Stimulated activated CD4-positive, alpha-beta T cell treated with anti-CD3 and anti-CD28 coated beads, Interleukin-2, amount 100 ng/mL, for 4 hours (primary cell): ENCODE measurements at regions not wholly inside any gene's neighbourhood (a gene's known extent, or its start where the extent isn't known, plus 50 kb on each side); places are given as distances from the start of the nearest gene placed in this dataset.

Source experiments
- DNase-seq: peaks from one replicate; pipeline ENCODE4 v3.0.0-alpha.2; 2020; ENCODE audit warnings: low read depth

DNA sequence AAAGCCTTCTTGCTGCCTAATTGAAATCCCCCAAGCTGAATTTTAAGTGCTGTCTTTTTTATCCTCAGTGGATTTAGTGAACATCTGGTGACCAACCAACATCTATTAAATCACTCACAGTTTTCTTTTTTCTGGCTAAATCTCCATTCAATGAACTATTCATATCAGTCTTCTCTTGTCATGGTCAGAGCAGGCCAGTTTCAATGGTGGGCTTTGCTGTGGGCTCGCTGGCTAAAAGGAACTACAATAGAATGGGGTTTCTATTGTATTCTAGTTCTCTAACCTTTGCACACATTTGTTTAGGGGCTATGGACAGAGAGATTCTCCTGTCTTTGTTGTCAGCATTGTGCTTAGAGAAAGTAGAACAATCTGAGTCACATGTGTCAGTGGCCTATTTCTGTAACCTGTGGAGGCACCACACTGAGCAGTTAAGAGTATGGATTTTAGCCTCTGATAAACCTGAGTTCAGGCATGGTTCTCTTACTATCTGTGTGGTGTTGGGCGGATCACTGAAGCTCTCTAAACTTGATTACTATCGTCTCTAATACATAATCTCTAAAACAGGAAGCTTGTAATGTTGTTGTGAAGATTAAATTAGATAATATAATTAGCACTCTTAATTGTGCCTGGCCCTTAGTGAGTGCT, 94.2 kb upstream of the CADM1 start:
- no peak for DNase-seq

DNA sequence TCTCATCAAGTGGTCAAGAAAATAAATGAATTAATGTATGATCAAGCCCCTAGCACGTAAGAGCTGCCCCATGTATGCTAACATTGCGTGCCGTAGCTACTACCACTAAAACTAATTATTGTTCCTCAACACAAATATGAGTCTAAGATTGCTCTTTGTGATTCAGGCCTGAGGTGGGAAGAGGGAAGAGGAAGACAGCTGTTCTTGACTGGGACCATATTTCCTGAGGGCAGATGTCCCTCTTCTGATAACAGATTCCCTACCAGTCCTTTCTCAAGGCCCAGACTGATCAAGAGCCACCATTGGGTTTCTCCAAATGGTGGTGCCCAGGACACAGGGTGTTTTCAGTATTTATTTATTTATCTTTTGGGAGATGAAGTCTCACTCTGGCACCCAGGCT, 87.2 kb upstream of the CADM1 start:
- DNase-seq: no peak

DNA sequence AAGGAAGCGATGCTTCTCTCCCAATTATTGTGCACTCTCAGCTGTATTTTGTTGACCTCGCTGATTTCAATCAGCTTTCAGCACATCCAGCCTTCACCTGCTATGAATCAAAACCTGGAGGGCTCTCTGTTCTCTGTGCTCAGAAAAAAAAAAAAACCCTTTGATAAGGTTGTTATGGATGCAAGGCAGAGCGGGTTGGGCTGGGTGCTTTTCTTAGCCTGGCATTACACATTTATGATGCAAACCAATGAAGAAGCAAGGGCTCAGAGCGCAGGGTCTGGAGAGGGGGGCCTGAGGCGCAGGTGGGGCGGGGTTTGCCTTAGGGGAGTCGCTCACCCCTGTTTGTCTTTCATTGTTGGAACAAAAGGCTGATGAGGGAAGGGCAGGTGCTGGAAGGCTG, 86.0 kb upstream of the CADM1 start:
- no peak for DNase-seq

DNA sequence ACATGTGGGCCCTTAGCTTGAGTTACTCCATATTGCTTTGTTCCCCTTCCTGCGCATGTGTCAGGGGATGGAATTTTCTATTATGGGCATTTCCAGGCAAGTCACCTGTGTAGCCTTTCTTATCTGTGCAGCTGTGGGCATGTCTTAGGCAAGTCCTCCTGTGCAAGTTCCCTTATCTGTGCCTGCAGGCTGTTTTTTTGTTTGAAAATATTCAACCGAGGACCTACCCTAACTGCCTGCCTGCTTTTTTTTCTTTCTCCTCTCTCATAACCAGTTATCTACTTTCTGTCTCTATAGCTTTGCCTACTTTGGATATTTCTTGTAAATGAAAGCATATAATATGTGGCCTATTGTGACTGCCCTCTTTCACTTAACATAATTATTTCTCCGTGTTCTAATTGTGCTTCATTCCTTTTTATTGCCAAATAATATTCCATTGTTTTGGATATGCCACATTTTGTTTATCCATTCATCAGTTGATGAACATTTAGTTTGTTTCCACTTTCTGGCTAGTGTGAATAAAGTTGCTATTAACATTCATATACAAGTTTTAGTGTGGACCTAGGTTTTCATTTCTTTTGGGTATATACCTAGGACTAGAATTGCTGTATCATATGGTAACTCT, 83.6 kb upstream of the CADM1 start:
- DNase-seq: no peak

DNA sequence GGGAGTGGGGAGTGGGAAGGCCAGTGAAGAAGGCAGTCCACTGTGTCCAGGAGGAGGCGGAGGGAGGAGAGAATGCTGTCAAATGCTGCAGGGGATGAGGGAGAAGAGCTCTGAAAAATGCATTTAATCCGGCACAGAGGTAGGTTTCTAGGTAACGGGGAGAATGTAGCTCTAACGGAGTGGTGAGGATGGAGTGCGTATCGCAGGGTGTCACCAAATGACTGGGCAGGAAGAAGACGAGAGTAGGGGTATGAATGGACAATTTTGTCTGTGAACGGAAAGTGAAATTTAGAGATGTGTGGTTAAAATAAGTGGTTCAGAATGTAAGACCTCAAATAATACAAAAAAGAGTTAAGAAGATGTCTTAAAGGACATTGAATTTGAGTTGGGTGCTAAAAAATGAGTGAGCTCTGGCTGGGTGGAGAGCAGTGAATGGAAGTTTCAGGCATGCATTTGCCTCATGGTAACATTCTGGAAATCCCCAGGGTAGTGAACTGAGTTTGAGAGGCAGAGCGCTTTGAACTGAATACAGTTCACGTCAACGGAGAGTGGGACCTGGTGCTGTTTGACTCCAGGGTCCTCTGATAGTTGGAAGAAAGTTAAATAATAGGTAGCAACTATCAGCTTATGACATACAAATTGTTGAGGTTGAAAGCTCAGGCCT, 81.3 kb upstream of the CADM1 start:
- no peak for DNase-seq

DNA sequence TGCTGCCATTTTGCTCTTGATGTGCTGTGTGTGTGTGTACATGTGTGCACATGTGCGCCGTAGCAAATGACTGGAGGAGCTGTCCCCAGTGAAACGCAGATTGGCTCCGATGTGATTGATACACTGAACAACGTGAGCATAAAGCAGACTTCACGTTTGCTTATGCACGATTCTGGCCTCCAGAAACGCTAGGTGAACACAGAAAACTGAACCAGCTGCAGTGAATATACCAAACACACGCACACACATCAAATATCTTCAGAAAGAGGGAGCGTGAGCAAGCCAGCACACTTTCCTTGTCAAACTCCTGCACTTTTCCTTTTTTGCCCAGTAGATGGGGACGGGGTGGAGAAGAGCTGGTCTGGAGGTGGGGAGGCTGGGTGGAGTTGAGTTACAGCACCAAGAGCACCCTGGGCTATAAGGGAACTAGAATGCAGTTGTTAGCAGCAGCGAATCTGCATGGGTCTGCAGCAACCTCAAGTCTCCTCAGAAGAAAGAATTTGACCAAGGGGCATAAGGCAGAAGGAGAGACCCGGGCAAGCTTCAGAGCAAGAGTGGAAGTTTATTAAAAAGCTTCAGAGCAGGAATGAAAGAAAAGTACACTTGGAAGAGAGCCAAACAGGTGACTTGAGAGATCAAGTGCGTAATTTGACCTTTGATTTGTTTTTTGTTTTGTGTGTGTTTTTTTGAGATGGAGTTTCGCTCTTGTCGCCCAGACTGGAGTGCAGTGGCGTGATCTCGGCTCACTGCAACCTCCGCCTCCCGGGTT, 77.8 kb upstream of the CADM1 start:
- DNase-seq: no peak

DNA sequence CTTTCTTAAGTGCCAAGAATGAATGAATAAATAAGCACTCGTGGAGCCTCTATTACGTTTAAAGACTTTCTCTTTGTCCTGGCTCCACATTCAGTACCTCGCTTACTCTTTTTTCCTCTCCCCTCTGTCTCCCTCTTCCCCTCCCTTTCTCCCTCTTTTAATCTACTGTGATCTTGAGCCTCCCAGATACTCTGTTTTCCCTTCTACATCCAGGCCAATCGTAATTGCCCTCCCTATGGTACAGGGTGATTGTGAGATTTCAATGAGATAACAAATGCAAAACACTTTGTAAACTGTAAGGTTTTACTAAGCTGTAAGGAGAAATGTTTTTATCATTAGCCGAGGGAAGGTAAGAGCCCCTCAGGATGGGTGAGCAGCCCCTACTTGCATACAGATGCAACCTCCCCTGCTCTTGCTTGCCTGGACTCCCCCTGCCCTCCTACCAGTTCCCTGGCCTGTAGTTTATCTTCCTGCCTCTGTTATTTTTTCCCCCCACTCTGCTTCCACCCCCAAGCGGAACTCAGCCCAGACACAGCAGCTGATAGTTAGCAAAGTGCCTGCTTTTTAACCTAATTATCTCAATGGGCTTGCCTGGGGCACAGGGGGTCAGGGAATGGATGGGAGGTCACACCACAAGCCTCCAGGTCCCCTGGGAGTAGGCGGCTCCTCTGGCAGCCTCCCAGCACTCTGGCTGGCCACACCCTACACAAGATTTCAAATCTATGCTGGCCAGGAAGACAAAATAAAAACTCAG, 76.9 kb upstream of the CADM1 start:
- no peak for DNase-seq

DNA sequence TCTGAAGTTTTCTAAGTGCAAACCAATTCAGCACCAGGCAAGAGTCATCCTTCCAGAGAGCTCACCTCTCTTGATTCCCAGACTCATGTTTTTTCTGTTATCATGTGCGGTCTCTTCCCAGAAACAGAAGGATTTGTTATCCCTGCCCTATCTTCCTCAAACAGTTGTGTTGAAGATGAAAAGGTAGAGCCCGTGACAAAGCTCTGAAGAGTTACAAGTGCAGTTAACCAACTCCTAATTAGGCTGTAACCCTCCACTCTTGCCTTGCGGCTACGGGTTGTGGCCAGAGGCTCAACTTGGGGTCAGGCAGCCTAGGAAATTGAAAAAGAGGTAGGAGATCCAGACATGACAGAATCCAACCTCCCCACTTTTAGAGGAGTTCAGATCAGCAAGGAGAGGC, 76.2 kb upstream of the CADM1 start:
- no peak for DNase-seq

DNA sequence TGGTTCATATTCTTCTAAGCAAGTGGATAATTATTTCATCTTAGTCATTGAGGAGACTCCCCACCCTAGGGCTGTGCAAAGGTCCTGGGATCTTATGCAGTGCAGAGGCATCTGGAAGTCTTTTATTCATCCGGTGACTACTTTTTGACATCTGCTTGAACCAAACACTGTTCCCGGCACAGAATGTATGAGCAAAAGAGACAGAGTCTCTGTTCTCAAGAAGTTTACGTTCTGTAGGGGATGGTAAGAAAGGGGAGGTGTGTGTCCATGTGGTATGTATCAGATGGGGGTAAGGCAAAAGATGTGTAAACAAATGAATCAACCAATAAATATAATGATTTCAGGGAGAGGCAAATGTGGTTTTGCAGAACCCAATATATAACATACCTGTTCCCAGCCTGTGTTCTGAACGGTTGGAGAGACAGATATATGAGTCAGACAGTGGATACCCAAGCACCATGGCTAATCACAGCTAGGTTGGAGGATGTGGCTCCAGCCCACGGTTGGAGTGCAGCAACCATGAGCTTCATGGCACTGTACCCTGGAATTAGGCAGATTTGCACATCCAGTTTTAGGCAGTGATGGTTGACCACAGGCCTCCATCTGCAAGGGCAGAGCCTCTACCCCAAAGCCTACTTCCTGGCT, 75.1 kb upstream of the CADM1 start:
- no peak for DNase-seq

DNA sequence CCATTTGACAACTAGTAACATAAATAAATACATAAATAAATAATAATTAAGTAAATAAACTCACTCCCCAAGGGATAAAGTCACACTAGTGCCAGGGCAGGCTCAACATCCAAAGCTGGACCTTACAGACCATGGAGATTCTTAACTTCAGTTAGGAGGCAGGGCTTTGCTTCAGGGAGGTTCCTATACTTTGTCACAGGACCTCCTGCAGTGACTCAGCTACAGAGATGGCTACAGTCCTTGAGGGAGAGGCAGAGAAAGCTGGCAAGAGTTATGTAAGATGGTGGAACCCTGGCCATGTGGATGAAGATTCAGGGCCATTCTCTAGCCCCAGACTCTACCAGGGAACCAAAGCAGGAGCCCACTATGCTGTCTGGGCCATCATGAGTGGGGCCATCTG, 74.1 kb upstream of the CADM1 start:
- no peak for DNase-seq

DNA sequence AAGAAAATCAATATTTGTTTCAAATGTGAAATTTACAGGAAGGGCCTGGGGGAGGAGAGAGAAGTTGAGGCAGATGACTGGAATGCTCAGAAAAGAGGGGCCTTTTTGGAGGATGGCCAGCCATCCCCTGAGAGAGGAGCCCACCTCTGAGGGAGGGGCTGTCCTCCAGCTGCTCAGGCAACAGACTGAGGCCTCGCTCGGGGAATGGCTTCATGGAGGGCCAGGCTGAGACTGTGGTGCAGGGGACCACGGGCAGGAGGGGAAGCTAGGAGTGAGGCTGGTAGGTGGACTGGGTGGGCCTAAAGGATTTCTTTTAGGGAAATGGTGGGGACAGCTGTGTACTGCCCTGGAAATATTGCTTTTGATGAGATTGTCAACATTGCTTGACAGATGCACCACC, 73.5 kb upstream of the CADM1 start:
- no peak for DNase-seq

DNA sequence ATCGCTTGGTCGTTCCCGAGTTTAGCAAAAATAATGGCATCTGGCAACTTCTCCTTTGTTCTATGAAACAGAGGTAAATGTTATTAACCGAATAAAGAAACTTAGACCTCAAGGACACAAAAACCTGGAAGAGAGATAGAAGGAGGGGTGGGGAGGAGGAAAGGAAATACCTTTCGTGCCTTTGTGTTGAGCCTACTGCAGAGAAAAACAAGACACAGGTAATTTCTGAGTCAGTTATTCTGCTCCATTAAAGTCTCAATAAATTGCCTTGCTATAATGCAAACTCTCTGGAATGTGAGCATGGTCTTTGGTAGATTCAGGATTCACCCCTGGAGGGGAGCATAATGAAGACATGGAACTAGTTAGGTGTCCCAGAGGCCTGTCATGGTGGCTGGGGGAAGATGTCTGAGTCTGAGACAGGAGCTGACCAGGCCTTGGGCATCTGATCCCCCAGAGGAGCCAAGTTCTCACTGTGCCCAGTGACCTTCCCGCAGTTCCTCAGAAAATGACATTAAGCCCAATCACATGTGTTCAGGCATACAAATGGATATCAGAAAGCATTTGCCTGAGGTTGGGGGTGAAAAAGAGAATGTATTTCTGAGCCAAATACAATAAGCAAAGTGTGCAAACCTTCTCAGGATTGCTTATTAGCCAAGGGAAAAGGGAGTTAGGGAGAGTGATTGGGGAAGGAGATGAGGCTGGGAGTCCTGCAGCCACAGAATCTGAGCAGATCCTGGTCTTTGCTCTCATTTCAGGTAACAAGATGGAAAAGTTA, 72.6 kb upstream of the CADM1 start:
- DNase-seq: no peak

DNA sequence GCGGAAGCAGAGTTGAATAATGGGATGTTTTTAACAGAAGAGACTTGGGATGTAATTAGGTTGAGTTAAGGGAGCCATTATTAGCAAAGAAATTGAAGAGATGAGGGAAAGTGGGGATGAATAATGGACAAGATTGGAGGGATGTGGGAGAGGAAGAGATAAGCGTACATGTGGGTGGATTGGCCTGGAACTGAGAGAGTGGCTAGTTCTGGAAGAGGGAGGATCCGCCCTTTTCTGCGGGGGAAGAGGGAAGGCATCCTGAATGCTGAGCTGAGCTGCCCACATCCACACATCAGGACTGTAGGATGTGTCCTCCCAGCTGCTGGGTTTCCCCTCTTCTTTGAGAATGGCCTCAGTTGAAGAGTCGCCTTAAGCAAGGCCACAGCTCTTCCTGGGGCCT, 68.3 kb upstream of the CADM1 start:
- DNase-seq: no peak

DNA sequence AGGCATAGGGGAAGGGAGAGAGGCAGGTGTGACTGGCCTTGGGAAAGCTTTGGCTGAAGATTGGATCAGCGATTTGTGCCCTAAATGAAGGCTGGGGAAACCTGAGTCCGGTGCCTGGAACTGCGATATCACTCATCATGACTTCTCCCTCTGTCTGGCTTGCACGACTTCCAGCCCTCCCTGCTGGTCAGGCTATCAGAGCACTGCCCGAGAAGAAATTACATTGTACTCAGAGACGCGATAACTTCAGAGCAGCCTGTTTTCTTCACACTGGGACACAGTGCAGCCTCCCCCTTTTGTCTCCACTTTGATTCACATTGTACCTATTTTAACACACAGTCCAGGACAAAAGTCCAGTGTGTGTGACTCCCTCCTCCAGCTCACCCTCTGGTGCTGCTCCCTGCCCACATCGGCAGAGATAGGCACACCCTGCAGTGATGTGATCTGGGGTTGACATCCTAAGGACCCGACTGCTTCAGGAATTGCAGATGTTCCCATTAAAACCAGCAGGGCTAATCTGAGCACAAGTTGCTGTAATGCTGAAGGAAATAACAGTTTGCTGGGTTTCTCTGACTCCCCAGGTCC, 62.1 kb upstream of the CADM1 start:
- no peak for DNase-seq

DNA sequence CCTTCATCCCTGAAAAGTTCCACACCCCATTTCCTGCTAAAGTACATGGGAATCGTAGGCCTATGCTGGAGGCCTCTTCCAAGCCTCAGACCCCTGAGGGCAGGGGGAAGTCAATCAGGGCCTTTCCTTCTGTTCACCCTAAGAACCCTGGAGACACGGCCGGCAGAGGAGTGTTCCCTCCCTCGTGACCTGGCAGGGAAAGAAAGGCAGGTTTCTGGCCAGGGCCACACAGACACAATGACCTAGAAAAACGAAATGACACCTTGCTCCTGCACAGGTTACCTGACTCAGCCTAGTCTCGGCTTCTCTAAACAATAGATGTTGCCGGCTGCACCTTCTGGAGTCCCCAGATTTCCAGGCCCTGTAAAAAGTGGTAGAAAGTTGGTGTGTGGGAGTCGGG, 60.6 kb upstream of the CADM1 start:
- DNase-seq: no peak

DNA sequence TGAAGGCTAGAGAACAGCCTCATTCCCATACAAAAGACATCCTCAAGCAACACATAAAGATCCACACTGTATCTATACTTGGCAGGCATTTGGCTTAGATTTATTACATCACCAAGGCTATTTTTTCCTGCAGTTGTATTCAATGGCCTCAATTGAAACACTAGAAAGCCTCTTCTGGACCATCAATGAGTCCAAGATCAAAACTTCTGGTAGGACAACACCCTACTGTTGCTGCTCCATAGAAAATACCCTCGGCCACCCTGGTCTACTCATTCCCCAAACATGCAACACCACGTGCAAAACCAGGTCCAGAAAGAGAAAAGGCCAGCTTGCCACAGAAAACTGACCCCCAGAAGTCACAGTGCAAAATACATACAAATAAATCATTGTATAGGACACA, 56.9 kb upstream of the CADM1 start:
- no peak for DNase-seq

DNA sequence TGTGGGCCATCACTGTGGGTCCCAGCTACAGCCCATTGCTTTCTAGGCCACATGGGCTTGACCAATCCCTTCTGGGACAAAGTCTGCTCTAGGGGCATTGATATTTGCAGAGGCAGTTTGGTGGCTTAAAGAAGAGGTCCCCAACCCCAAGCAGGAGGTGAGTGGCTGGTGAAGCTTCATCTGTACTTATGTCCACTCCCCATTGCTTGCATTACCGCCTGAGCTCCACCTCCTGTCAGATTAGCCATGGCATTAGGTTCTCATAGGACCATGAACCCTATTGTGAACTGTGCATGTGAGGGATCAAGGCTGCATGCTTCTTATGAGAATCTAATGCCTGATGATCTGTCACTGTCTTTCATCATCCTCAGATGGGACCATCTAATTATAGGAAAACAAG, 54.4 kb upstream of the CADM1 start:
- no peak for DNase-seq

DNA sequence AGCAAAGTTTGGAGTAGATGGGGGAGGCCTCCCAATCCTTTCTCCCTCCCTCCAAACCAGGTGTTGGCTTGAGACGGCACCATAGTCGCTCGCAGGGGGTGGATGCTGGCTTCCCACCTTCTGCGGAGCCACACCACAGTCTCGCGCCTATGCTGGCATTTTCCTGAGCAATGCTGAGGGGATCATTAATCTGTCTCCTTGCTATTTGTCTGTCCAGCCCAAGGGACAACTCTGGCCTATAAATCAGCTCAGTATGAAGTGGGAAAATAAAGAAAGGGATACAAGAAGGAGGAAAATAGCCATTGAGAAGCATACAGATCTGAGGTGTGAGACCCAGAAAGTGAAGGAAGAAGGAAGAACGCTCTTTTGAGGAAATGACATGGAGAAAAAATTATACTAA, 53.5 kb upstream of the CADM1 start:
- no peak for DNase-seq

DNA sequence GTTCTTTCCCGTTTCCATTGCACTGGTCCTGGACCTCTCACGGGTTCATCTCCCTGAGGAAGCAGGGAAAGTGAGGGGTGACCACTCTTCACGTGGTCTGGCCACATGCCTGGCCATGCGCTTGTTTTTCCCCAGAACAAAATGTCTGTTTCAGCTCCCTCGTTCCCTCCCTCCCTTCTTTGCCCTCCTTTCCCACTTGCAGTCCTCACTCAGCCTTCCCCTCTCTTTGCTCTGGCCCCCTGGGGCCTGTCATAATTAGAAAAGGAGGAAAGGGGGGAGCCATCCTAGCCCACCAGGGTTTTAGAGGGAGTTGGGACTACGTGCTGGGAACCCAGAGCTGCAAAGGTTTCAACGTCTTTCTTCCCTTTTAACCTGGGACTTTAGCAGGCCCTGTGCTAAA, 52.8 kb upstream of the CADM1 start:
- no peak for DNase-seq

DNA sequence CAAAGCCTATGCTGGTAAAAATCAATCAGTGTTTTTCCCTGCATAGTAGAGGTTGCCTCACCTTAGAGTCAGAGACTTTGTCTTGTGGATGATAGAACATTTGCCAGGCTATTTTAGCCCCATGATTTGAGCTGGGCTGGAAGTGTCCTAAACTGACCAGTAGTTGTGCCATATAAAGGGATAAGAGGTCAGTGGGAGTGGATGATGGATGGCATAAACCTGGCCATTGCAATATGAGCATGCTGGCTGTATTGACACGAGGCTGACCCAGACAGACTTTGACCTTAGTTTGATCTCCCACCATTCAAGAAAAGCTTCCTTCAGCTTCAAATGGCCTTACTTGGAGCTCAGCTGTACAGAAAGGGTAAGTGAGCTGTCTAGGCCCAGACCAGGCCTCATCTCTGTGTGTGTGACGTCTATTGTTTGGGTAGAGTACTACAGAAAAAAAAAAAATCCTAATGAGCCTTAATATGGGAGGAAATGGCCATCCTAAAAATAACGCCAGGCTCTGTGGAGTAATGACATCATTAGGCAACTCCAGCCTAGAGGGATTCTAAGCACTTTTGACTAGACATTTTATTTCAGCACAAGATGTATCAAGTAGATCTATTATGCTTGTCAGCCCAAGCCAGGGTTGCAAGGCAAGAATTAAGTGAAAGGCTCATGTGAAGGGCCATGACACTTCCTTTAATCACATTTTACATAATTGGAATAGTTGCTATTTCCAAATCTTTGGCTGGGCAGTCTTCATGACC, 51.3 kb upstream of the CADM1 start:
- no peak for DNase-seq
